Caki2 (cell line): ENCODE measurements at regions not wholly inside any gene's neighbourhood (a gene's known extent, or its start where the extent isn't known, plus 50 kb on each side); places are given as distances from the start of the nearest gene placed in this dataset.
"Not testable (repeated sequence)": the region's sequence is repeated elsewhere in the genome, so short reads cannot be mapped to it uniquely, and the experiment has no call there.

ENCODE experiments used
- DNase-seq: peaks from one replicate; pipeline ENCODE4 v3.0.0-alpha.2; 2015; ENCODE audit warnings: low read depth
- in situ Hi-C: cut with HindIII; loops from 2 replicates; pipeline ENCODE4 v1.10.0; 2016; ENCODE audit warnings: low sequenced_read_pairs, low pct_unique_long_range_greater_than_20kb, mixed read lengths

GRCh38 chr2:58405341-58405740, 164.2 kb upstream of the FANCL start:
- in situ Hi-C loops, result no loop called here
- no peak for DNase-seq

DNA sequence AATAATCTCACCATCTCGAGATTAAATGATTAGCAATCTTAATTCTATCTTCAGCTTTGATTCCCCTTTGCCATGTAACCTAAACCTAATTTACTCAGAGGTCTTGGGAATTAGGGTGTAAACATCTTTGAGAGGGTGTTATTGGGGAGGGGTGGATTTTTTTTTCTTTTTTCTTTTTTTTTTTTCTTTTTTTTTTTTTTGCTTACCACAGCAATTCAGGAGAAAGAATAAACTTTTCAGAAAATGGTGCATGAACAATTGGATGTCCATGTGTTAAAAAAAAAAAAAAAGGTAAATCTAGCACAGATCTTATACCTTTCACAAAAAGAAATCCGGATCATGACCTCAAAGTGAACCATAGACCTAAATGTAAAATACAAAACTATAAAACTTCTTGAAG, 160.8 kb upstream of the FANCL start:
- in situ Hi-C loops, result no loop called here
- no peak for DNase-seq

DNA sequence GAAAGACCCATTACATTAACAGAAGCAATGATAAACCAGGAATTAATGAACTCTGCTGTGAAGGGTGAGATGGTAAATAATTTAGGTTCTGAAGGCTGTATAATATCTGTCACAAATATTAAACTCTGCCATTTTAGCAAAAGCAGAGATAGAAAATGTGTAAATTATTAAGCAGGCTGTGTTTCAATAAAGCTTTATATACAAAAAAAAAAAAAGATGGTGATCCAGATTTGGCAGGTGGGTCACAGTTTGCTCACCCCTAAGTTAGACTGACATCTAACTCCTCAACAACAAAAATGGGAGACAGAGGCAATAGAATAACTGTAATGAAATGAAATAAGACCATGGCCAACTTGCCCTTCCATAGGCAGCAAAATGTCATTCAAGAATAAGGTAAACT, 157.3 kb upstream of the FANCL start:
- in situ Hi-C loops, result no loop called here
- no peak for DNase-seq

- DNase-seq, result no peak
Measured at GRCh38 chr2:58387701-58388100, 146.6 kb upstream of the FANCL start.

DNA sequence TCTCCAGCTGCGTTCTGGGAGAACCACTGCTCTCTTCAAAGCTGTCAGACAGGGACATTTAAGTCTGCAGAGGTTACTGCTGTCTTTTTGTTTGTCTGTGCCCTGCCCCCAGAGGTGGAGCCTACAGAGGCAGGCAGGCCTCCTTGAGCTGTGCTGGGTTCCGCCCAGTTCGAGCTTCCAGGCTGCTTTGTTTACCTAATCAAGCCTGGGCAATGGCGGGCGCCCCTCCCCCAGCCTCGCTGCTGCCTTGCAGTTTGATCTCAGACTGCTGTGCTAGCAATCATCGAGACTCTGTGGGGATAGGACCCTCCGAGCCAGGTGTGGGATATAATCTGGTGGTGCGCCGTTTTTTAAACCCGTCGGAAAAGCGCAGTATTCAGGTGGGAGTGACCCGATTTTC, 145.8 kb upstream of the FANCL start:
- in situ Hi-C loops, DNase-seq: not testable (repeated sequence)

More at GRCh38 chr2:58387701-58388100, 146.6 kb upstream of the FANCL start:
- in situ Hi-C loops, result no loop called here

DNA sequence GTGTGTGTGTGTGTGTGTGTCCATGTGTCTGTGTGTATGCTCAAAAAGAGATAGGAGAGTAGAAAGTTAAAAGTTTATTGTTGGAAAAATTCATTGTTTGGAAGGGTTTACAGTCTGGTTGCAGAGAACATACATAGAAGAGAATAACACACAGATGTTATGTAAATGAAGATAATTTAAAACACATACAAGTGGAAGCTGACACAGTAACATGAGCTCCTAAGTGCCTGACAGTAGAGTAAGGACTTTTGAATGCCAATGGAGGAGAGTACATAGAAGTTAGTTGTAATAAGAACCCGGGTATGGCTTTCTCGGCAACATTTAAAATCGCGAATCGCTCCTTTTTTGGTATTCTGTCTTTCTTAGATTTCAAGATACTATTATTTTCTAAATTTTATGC, 137.0 kb upstream of the FANCL start:
- in situ Hi-C loops, result no loop called here
- DNase-seq, result no peak

DNA sequence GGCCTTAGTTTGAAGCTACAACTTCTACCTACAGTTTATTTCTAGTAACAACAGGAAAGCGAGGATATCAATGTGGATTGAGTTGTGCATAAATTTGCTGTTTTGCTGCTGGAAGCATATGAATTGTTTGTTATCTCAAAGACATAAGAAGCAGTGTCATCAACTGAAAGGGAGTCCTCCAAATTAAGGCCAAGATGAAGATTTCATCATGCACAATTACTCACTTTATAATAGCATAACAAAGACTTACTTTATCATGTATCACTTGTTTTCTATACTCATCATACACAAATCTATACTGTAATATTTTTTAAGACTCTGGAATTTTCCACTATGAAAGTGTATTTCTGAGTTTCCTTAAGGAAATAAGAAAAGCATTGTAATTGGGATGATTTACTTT, 136.1 kb upstream of the FANCL start:
- in situ Hi-C loops, result no loop called here
- no peak for DNase-seq

- peak; percentile 11 for DNase-seq
- in situ Hi-C loops, result no loop called here
Measured at GRCh38 chr2:58376592-58376991, 135.5 kb upstream of the FANCL start.

- no peak for DNase-seq
- in situ Hi-C loops, result no loop called here
Measured at GRCh38 chr2:58369594-58369993, 128.5 kb upstream of the FANCL start.

- in situ Hi-C loops, result no loop called here
- DNase-seq, result no peak
Measured at GRCh38 chr2:58364098-58364497, 123.0 kb upstream of the FANCL start.

DNA sequence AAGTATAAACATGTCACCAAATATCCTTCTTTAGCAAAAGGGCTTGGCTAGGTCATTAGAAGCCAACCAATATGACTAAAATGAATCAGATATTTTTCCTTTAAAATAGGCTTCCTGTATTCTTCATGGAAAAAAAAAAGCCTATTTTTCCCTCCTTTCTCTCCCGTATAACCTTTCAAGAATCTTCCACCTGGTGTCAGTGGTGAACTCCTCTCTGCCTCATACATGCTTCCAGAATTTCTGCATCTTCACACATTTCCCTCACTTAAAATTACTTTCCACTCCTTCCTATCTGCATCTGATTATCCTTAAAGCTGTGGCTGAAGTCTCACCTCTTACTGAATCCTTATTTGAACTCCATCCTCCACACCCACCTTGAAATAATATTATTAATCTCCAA, 116.9 kb upstream of the FANCL start:
- in situ Hi-C loops, result no loop called here
- DNase-seq, result no peak

GRCh38 chr2:58357521-58357920, 116.4 kb upstream of the FANCL start:
- DNase-seq, result no peak
- in situ Hi-C loops, result no loop called here

DNA sequence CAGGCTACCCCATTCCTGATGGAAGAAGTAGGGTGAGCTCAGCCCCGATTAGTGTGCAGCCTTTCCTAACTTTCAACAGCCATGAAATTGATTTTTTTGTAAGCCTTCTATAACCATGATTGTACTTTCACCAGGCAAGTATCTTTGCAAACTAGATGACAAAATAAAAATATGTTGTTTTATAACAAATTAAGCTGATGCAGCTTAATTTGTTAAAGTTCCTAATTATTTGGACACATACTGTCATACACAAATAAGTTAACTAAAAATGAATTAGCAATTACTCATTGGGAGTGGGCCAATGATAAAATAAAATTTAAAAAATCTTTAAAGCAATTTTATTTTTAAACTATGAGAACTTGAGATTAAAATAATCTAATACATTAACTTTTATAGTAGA, 113.1 kb upstream of the FANCL start:
- no peak for DNase-seq
- in situ Hi-C loops, result no loop called here

- no peak for DNase-seq
- in situ Hi-C loops, result no loop called here
Measured at GRCh38 chr2:58350484-58350883, 109.4 kb upstream of the FANCL start.

- in situ Hi-C loops, result no loop called here
Measured at GRCh38 chr2:58347810-58348209, 106.7 kb upstream of the FANCL start.

DNA sequence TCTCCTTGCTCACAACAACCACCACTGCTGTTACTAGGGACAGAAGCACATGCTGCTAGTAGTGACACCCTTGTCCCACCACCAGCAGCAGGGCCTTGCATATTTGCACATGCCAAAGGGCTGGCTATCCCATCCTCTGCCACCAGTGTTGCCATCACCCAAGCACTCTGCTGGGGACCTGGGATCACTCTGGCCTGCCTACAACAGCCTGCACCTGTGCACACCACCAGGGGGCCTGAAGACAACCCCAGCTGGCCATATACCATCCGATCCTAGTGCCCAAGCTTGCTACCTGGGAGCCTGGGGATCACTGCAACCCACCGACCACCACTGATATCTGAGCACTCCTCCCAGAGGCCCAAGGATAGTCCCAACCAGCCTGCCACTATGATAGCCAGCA, 99.9 kb upstream of the FANCL start:
- DNase-seq, result no peak
- in situ Hi-C loops, result no loop called here

More at GRCh38 chr2:58347810-58348209, 106.7 kb upstream of the FANCL start:
- no peak for DNase-seq

- no peak for DNase-seq
- in situ Hi-C loops, result no loop called here
Measured at GRCh38 chr2:58339548-58340243, 98.6 kb upstream of the FANCL start.

DNA sequence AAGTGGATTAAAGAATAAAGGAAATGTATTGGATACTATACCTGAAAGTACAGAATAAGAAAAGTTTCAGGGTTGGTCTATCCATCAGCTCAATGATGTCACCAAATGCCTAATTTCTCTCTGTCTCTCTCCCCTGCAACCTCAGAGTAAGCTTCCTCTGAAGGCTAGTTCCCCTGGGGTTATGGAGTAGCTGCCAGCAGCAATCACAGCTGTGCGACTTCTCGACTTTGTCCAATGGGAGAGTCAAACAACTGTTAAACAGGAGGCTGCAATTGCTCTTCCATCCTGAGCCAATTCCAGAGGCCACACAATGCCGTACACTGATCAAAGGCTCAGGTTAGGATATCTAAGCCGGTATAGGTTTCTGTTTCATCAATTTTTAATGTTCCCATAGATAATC, 95.3 kb upstream of the FANCL start:
- in situ Hi-C loops, result no loop called here
- no peak for DNase-seq

- in situ Hi-C loops, result no loop called here
- DNase-seq, result no peak
Measured at GRCh38 chr2:58334414-58334813, 93.3 kb upstream of the FANCL start.

GRCh38 chr2:58325296-58325895, 84.3 kb upstream of the FANCL start:
- in situ Hi-C loops, DNase-seq: not testable (repeated sequence)
